Colonic mucosa (tissue), 4 donors: ENCODE measurements at regions not wholly inside any gene's neighbourhood (a gene's known extent, or its start where the extent isn't known, plus 50 kb on each side); places are given as distances from the start of the nearest gene placed in this dataset.

Experiments
- DNase-seq: peaks from one replicate; pipeline ENCODE4 v3.0.0-alpha.2; 2020
- H3K27ac ChIP-seq: fragments of 200-600 bp; one replicate; pipeline ENCODE4 v1.8.0; 2021
- H3K27me3 ChIP-seq: fragments of 200-600 bp; one replicate; pipeline ENCODE4 v1.8.0; 2021
- H3K36me3 ChIP-seq: fragments of 200-600 bp; one replicate; pipeline ENCODE4 v1.8.0; 2021
- H3K4me1 ChIP-seq: fragments of 200-600 bp; one replicate; pipeline ENCODE4 v1.8.0; 2021; ENCODE audit warnings: mild to moderate bottlenecking
- H3K4me3 ChIP-seq: fragments of 200-600 bp; one replicate; pipeline ENCODE4 v1.8.0; 2021
- H3K9ac ChIP-seq, 2 donors: one replicate each; pipeline ENCODE4 v1.7.0; 2013; ENCODE audit warnings: control low read depth in 2 of 2, low read depth in 2 of 2, low read length in 2 of 2
- H3K9me3 ChIP-seq: fragments of 200-600 bp; one replicate; pipeline ENCODE4 v1.8.0; 2021
- intact Hi-C: fragments of 100-400 bp; cut with DNase I; formaldehyde crosslinking; loops from one replicate; pipeline ENCODE4 v1.14.1; 2022
- TF ChIP-seq, protein P1 (sequence below): fragments of 200-600 bp; IDR thresholded peaks from one replicate; pipeline ENCODE4 v1.8.0; 2022; ENCODE audit warnings: antibody characterized with exemption, mild to moderate bottlenecking
- donor health status: healthy.
- donor health status: DM: no; HTN: no; CAD: no.
- donor health status: DM: no; HTN: no; CAD: no.

DNA sequence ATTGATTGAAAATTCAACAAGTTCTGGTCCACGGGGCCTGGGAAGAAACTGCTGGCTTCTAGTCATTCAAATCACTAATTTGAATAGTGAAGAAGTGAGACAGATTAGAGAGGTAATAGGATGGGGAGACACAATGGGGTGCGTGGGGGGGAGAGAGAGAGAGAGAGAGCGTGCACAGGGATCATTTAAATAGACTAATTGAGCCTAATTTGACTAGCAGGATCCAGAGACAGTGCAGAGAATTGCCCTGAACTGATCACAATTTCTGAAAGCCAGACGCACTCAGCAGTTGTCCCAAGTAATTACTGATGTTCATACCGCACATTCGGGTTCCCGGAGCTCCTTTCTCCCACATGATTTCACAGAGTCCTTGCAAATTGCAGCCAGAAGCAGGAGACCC lies 50.3 kb upstream of the C5orf58 start:
- intact Hi-C loops = loop anchor here (10.0 kb wide), 1 partner anchor 78 kb away; the partner anchor contains the start of gene FOXI1
- no peak overlapping the region for H3K27ac ChIP-seq
- DNase-seq = no peak
- no peak overlapping the region for H3K9ac ChIP-seq
- no peaks in the 10 kb centered on the region for H3K9me3 ChIP-seq
- H3K4me3 ChIP-seq = no peak overlapping the region
- H3K36me3 ChIP-seq = no peaks in the 10 kb centered on the region
- H3K27me3 ChIP-seq = no peaks in the 10 kb centered on the region
- H3K4me1 ChIP-seq = no peaks in the 10 kb centered on the region
- TF ChIP-seq, protein P1, sequence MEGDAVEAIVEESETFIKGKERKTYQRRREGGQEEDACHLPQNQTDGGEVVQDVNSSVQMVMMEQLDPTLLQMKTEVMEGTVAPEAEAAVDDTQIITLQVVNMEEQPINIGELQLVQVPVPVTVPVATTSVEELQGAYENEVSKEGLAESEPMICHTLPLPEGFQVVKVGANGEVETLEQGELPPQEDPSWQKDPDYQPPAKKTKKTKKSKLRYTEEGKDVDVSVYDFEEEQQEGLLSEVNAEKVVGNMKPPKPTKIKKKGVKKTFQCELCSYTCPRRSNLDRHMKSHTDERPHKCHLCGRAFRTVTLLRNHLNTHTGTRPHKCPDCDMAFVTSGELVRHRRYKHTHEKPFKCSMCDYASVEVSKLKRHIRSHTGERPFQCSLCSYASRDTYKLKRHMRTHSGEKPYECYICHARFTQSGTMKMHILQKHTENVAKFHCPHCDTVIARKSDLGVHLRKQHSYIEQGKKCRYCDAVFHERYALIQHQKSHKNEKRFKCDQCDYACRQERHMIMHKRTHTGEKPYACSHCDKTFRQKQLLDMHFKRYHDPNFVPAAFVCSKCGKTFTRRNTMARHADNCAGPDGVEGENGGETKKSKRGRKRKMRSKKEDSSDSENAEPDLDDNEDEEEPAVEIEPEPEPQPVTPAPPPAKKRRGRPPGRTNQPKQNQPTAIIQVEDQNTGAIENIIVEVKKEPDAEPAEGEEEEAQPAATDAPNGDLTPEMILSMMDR = no peak
